ENCODE measurements at regions not wholly inside any gene's neighbourhood (a gene's known extent, or its start where the extent isn't known, plus 50 kb on each side); places are given as distances from the start of the nearest gene placed in this dataset.
"Not testable (repeated sequence)": the region's sequence is repeated elsewhere in the genome, so short reads cannot be mapped to it uniquely, and the experiment has no call there.

- H3K27ac ChIP-seq, result no peak overlapping the region
- TF ChIP-seq, protein P1, sequence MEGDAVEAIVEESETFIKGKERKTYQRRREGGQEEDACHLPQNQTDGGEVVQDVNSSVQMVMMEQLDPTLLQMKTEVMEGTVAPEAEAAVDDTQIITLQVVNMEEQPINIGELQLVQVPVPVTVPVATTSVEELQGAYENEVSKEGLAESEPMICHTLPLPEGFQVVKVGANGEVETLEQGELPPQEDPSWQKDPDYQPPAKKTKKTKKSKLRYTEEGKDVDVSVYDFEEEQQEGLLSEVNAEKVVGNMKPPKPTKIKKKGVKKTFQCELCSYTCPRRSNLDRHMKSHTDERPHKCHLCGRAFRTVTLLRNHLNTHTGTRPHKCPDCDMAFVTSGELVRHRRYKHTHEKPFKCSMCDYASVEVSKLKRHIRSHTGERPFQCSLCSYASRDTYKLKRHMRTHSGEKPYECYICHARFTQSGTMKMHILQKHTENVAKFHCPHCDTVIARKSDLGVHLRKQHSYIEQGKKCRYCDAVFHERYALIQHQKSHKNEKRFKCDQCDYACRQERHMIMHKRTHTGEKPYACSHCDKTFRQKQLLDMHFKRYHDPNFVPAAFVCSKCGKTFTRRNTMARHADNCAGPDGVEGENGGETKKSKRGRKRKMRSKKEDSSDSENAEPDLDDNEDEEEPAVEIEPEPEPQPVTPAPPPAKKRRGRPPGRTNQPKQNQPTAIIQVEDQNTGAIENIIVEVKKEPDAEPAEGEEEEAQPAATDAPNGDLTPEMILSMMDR (conservative IDR thresholded peaks at IDR 0.05), result no peak
- no peak for TF ChIP-seq ZFX (IDR thresholded peaks at IDR 0.05)
These were observed 101.5 kb upstream of the NEDD4L start for GRCh38 chr18:57942493-57942892.

GRCh38 chr18:57941841-57942489 lies 102.1 kb upstream of the NEDD4L start:
- TF ChIP-seq, protein P1 (conservative IDR thresholded peaks at IDR 0.05), result no peak
- no peak for TF ChIP-seq ZFX (IDR thresholded peaks at IDR 0.05)
- H3K27ac ChIP-seq, result no peak overlapping the region

DNA sequence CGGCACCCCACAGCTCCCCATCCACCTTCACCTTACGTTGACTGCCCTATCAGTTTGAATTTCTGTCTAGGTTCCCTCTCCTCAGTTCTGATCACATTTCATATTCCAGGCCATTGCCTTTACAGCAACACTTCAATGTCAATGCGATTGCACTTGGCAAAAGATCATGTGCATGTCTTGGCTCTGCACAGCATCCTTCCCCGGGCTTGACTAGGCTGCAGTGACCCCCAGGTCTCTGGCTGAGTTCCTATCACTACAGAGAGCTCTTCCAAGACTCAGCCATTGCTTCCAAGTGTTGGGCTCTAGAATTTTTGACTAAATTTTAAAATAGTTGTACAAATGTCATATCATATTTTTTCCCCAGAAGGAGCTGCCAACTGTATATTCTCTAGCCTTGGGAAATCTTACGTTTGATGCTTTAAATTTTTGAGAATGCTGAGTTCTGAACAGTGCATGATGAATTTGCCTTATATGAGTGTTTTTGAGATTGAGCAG lies 103.8 kb upstream of the NEDD4L start:
- TF ChIP-seq ZFX (IDR thresholded peaks at IDR 0.05), result no peak
- TF ChIP-seq, protein P1 (conservative IDR thresholded peaks at IDR 0.05), result no peak
- H3K27ac ChIP-seq, result no peak overlapping the region

- not testable (repeated sequence) for H3K27ac ChIP-seq
These were observed 109.7 kb upstream of the NEDD4L start for GRCh38 chr18:57934375-57934774.

- TF ChIP-seq ZFX (IDR thresholded peaks at IDR 0.05), result no peak
- TF ChIP-seq, protein P1 (conservative IDR thresholded peaks at IDR 0.05), result no peak
- no peak overlapping the region for H3K27ac ChIP-seq
These were observed 113.0 kb upstream of the NEDD4L start for GRCh38 chr18:57931038-57931437.

DNA sequence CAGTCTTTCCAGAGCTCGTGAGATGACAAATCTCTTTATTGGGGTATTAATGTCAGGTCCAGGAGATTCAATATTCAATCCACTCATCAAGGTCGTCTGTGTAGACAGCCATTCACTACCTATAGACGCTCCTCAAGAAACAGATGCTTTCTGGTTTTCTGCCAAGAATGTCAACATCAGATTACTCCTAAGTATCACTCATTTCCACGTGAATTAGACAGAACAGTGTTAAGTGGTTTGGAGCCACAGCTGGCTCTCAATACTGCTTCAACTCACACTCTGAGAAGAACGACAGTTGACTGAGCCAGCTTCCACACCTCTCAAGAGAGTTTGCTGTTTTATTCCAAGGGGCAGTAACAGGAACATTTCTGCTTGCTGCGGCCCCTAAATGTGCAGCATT lies 113.5 kb upstream of the NEDD4L start:
- no peak overlapping the region for H3K27ac ChIP-seq
- TF ChIP-seq, protein P1 (conservative IDR thresholded peaks at IDR 0.05), result no peak
- no peak for TF ChIP-seq ZFX (IDR thresholded peaks at IDR 0.05)

GRCh38 chr18:57929922-57930321 lies 114.1 kb upstream of the NEDD4L start:
- H3K27ac ChIP-seq, result no peak overlapping the region

More at GRCh38 chr18:57929922-57930321, 114.1 kb upstream of the NEDD4L start:
- TF ChIP-seq ZFX (IDR thresholded peaks at IDR 0.05), result no peak
- TF ChIP-seq, protein P1 (conservative IDR thresholded peaks at IDR 0.05), result no peak

All from C4-2B (cell line).